K562 (cell line): ENCODE measurements at regions not wholly inside any gene's neighbourhood (a gene's known extent, or its start where the extent isn't known, plus 50 kb on each side); places are given as distances from the start of the nearest gene placed in this dataset.

ENCODE experiments used
- ATAC-seq: fragments of 200-7000 bp; cut with Tn5 transposase; 3 replicates; pipeline ENCODE4 v1.9.1; 2020; ENCODE audit warnings: moderate library complexity
- BruUV-seq: library from RNA; stranded (reverse); fragments of 400-500 nt; replicated peaks from 2 replicates; lab custom pipeline; 2021; lab: Mats Ljungman, UMichigan
- CTCF ChIA-PET: fragments of 300-600 bp; formaldehyde crosslinking; extraction: SDS; loops from one replicate; lab custom pipeline; 2021; ENCODE audit warnings: low intra/inter-chr PET ratio; lab: Yijun Ruan, JAX
- POLR2A ChIA-PET: fragments of 300-600, 350-650 bp; sonication (Branson Sonifier 250); formaldehyde crosslinking; extraction: SDS; loops from one replicate; lab custom pipeline; 2021; ENCODE audit warnings: antibody characterized with exemption, inconsistent platforms; lab: Yijun Ruan, JAX
- DNase-seq, 4 experiments: peaks; one replicate each; pipeline versions ENCODE4 v3.0.0 to v3.0.0-alpha.2; 2011 to 2018; ENCODE audit warnings: low spot score in 3 of 4, mixed read lengths in 3 of 4; ENCODE audit errors: extremely low read depth in 1 of 4
- FAIRE-seq: peaks from 2 replicates; lab custom pipeline; 2011; peaks lifted over from hg19 to GRCh38; lab: Jason Lieb, UNC
- H2AFZ ChIP-seq: 2 replicates; pipeline ENCODE4 v1.6.0; 2011; ENCODE audit warnings: low read depth, low read length, control low read depth, inconsistent platforms
- H3K27ac ChIP-seq: fragments of 200-600 bp; 3 replicates; pipeline ENCODE4 v1.8.0; 2011; ENCODE audit warnings: low read depth, mild to moderate bottlenecking, control low read depth, inconsistent platforms, low read length, moderate library complexity, mixed read lengths; ENCODE audit errors: extremely low read depth
- H3K27me3 ChIP-seq, 2 experiments: fragments of 300-600 bp in 1 of 2; 2 replicates in 1 of 2; 3 replicates in 1 of 2; pipeline versions ENCODE4 v1.6.0 to v1.8.0; 2011; ENCODE audit warnings: inconsistent platforms in 2 of 2, low read length in 2 of 2, mild to moderate bottlenecking in 1 of 2, mixed read lengths in 1 of 2, moderate library complexity in 1 of 2; ENCODE audit not compliant: control insufficient read depth in 2 of 2, insufficient read depth in 2 of 2
- H3K36me3 ChIP-seq: fragments of 300-600 bp; 3 replicates; pipeline ENCODE4 v1.8.0; 2011; ENCODE audit warnings: mild to moderate bottlenecking, low read length, inconsistent platforms; ENCODE audit not compliant: control insufficient read depth, insufficient read depth
- H3K4me1 ChIP-seq, 2 experiments: fragments of 200-600 bp in 1 of 2; replicated peaks in 1 of 2; 2 replicates in 1 of 2; 3 replicates in 1 of 2; pipeline versions ENCODE4 v1.5.1 to v1.8.0; 2011; ENCODE audit warnings: inconsistent platforms in 2 of 2, low read length in 2 of 2, mild to moderate bottlenecking in 1 of 2, mixed read lengths in 1 of 2, moderate library complexity in 1 of 2; ENCODE audit not compliant: control insufficient read depth in 2 of 2, insufficient read depth in 2 of 2
- H3K4me2 ChIP-seq: 2 replicates; pipeline ENCODE4 v1.6.1; 2011; ENCODE audit warnings: low read length, control low read depth, inconsistent platforms, mixed read lengths; ENCODE audit not compliant: insufficient read depth
- H3K4me3 ChIP-seq: fragments of 200-600 bp; sonication (generic), shearing (Covaris generic); 2 replicates; pipeline ENCODE4 v1.5.1; 2016; ENCODE audit warnings: control low read depth, inconsistent platforms
- H3K79me2 ChIP-seq: fragments of 200-600 bp; 3 replicates; pipeline ENCODE4 v1.8.0; 2011; ENCODE audit warnings: low read length, inconsistent platforms; ENCODE audit not compliant: control insufficient read depth, insufficient read depth
- H3K9ac ChIP-seq, 2 experiments: 2 replicates each; pipeline versions ENCODE4 v1.6.0 to v1.6.1; 2011; ENCODE audit warnings: low read depth in 2 of 2, low read length in 2 of 2, control low read depth in 1 of 2, inconsistent platforms in 1 of 2, mild to moderate bottlenecking in 1 of 2, mixed read lengths in 1 of 2; ENCODE audit not compliant: insufficient read depth in 1 of 2
- H3K9me1 ChIP-seq: one replicate; pipeline ENCODE4 v1.6.0; 2011; ENCODE audit warnings: inconsistent platforms, mild to moderate bottlenecking, low read length, moderate library complexity; ENCODE audit not compliant: control insufficient read depth, insufficient read depth
- H3K9me3 ChIP-seq: replicated peaks from 2 replicates; pipeline ENCODE4 v1.5.1; 2011; ENCODE audit warnings: low read depth, low read length, inconsistent platforms; ENCODE audit not compliant: control insufficient read depth, insufficient read depth
- H4K20me1 ChIP-seq: replicated peaks from 2 replicates; pipeline ENCODE4 v1.6.1; 2011; ENCODE audit warnings: low read length, inconsistent platforms, mixed read lengths; ENCODE audit not compliant: control insufficient read depth, insufficient read depth
- ATF3 ChIP-seq, 2 experiments: fragments of 450-650 bp in 1 of 2; sonication (generic) in 1 of 2; formaldehyde crosslinking in 1 of 2; IDR thresholded peaks in 1 of 2; conservative IDR thresholded peaks in 1 of 2; 2 replicates each; pipeline versions ENCODE4 v1.6.1 to v1.8.1; 2016 to 2023; ENCODE audit warnings: mild to moderate bottlenecking in 2 of 2, moderate library complexity in 2 of 2, inconsistent platforms in 1 of 2, missing genetic modification reagents in 1 of 2
- CAMTA2 ChIP-seq: fragments of 250-450 bp; sonication (Bioruptor Pico); conservative IDR thresholded peaks from 2 replicates; pipeline ENCODE4 v1.5.1; 2022
- CBFA2T3 ChIP-seq: fragments of 450-650 bp; IDR thresholded peaks from 2 replicates; pipeline ENCODE4 v1.6.1; 2017
- CHD1 ChIP-seq: fragments of 200-600 bp; sonication (generic); IDR thresholded peaks from one replicate; pipeline ENCODE4 v1.6.1; 2012; ENCODE audit warnings: mild to moderate bottlenecking, moderate library complexity, low read length, inconsistent platforms
- GABPB2 ChIP-seq: fragments of 250-450 bp; sonication (Bioruptor Pico); conservative IDR thresholded peaks from 2 replicates; pipeline ENCODE4 v1.5.1; 2021; ENCODE audit warnings: mild to moderate bottlenecking
- GATAD2B ChIP-seq: fragments of 450-650 bp; IDR thresholded peaks from 2 replicates; pipeline ENCODE4 v1.6.1; 2017; ENCODE audit warnings: mild to moderate bottlenecking, borderline replicate concordance
- IRF2 ChIP-seq: sonication (generic); formaldehyde crosslinking; IDR thresholded peaks from 2 replicates; pipeline ENCODE4 v1.8.1; 2022; ENCODE audit warnings: mild to moderate bottlenecking, missing genetic modification reagents
- KLF13 ChIP-seq: fragments of 450-650 bp; IDR thresholded peaks from 2 replicates; pipeline ENCODE4 v1.6.1; 2016; ENCODE audit warnings: missing genetic modification characterization, low read depth, mild to moderate bottlenecking, missing compliant biosample characterization, moderate library complexity, borderline replicate concordance
- NR2C1 ChIP-seq, 2 experiments: fragments of 450-650 bp; IDR thresholded peaks; 2 replicates each; pipeline ENCODE4 v1.6.1; 2017; ENCODE audit warnings: mild to moderate bottlenecking in 2 of 2, antibody characterized with exemption in 1 of 2, inconsistent platforms in 1 of 2, missing compliant biosample characterization in 1 of 2, missing genetic modification characterization in 1 of 2
- PCBP1 ChIP-seq: fragments of 200-400 bp; formaldehyde crosslinking; IDR thresholded peaks from 2 replicates; pipeline ENCODE4 v1.6.1; 2018; ENCODE audit warnings: mild to moderate bottlenecking, low read depth, low read length; ENCODE audit not compliant: poor library complexity, severe bottlenecking
- SMARCC2 ChIP-seq: fragments of 450-650 bp; IDR thresholded peaks from 2 replicates; pipeline ENCODE4 v1.6.1; 2017; ENCODE audit warnings: antibody characterized with exemption, moderate library complexity, mild to moderate bottlenecking, low read depth
- TAF9B ChIP-seq: fragments of 450-650 bp; IDR thresholded peaks from 2 replicates; pipeline ENCODE4 v1.6.1; 2018; ENCODE audit warnings: mild to moderate bottlenecking; ENCODE audit not compliant: partially characterized antibody
- ZNF134 ChIP-seq: fragments of 250-450 bp; sonication (Bioruptor Pico); conservative IDR thresholded peaks from 2 replicates; pipeline ENCODE4 v1.4.0; 2020
- ZNF146 ChIP-seq: IDR thresholded peaks from one replicate; pipeline ENCODE4 v1.6.1; 2018; ENCODE audit warnings: missing compliant biosample characterization; ENCODE audit not compliant: unreplicated experiment
- ZNF239 ChIP-seq: fragments of 250-450 bp; sonication (Bioruptor Pico); IDR thresholded peaks from 2 replicates; pipeline ENCODE4 v1.4.0; 2020; ENCODE audit warnings: mild to moderate bottlenecking
- ZNF347 ChIP-seq: fragments of 450-650 bp; formaldehyde crosslinking; IDR thresholded peaks from 2 replicates; pipeline ENCODE4 v1.4.0; 2020; ENCODE audit warnings: low read depth, mild to moderate bottlenecking, moderate library complexity
- ZNF431 ChIP-seq: sonication (generic); formaldehyde crosslinking; IDR thresholded peaks from 2 replicates; pipeline ENCODE4 v1.8.0; 2022; ENCODE audit warnings: mild to moderate bottlenecking, missing genetic modification reagents
- ZNF77 ChIP-seq: fragments of 250-450 bp; sonication (Bioruptor Pico); IDR thresholded peaks from 2 replicates; pipeline ENCODE4 v1.5.0; 2020
- WGBS: fragments of 100-300 bp; shearing (Covaris generic); methylation state at CpG from one replicate; pipeline ENCODE4 v1.1.6; 2016; ENCODE audit warnings: low coverage, mixed read lengths; ENCODE audit not compliant: insufficient coverage; ENCODE audit errors: missing lambda C conversion rate; 5-methylcytosine and 5-hydroxymethylcytosine counted together
- in situ Hi-C: fragments of 300-500 bp; cut with MboI; formaldehyde crosslinking; loops from 4 replicates; pipeline ENCODE4 v1.15.0; 2018; ENCODE audit warnings: inconsistent platforms, mixed read lengths
- intact Hi-C: fragments of 100-400 bp; cut with micrococcal nuclease; formaldehyde crosslinking; loops from 2 replicates; pipeline ENCODE4 v1.14.2; 2022
- TF ChIP-seq, protein P1 (sequence below): fragments of 450-650 bp; IDR thresholded peaks from 2 replicates; pipeline ENCODE4 v1.6.1; 2016; ENCODE audit warnings: mild to moderate bottlenecking

GRCh38 chrX:460116-460515 is 73.4 kb upstream of the PPP2R3B start:
- in situ Hi-C loops: no loop called here
- POLR2A ChIA-PET: no interaction called here
- H3K36me3 ChIP-seq: no peaks in the 10 kb centered on the region

More at GRCh38 chrX:460116-460515, 73.4 kb upstream of the PPP2R3B start:
- H3K9me1 ChIP-seq: no peaks in the 10 kb centered on the region
- intact Hi-C loops: no loop called here
- DNase-seq (no peak), ATAC-seq (no peak), FAIRE-seq (no peak)
- CTCF ChIA-PET: no interaction called here
- H3K4me3 ChIP-seq: no peak overlapping the region
- peaks cover 2 to 12% of the 10 kb centered on the region in 2 experiments; a peak in 4 of 5 replicates for H3K27me3 ChIP-seq
- no peaks in the 10 kb centered on the region for H3K4me1 ChIP-seq
- TF ChIP-seq SMARCC2 (no peak), ZNF146 (CRISPR knock-in tag) (no peak), GATAD2B (no peak), ZNF239 (CRISPR knock-in tag) (no peak), PCBP1 (no peak), KLF13 (tag) (no peak), GABPB2 (CRISPR knock-in tag) (no peak), CBFA2T3 (no peak), CHD1 (no peak), ATF3 (IDR thresholded peaks at IDR 0.05) (no peak), ATF3 (CRISPR knock-in tag; conservative IDR thresholded peaks at IDR 0.05) (no peak), TAF9B (no peak), CAMTA2 (no peak), NR2C1 (IDR thresholded peaks at IDR 0.05) (no peak), NR2C1 (tag; IDR thresholded peaks at IDR 0.05) (no peak), ZNF134 (no peak), IRF2 (no peak), ZNF431 (CRISPR knock-in tag) (no peak), ZNF77 (CRISPR knock-in tag) (no peak), ZNF347 (CRISPR knock-in tag) (no peak)
- TF ChIP-seq, protein P1, sequence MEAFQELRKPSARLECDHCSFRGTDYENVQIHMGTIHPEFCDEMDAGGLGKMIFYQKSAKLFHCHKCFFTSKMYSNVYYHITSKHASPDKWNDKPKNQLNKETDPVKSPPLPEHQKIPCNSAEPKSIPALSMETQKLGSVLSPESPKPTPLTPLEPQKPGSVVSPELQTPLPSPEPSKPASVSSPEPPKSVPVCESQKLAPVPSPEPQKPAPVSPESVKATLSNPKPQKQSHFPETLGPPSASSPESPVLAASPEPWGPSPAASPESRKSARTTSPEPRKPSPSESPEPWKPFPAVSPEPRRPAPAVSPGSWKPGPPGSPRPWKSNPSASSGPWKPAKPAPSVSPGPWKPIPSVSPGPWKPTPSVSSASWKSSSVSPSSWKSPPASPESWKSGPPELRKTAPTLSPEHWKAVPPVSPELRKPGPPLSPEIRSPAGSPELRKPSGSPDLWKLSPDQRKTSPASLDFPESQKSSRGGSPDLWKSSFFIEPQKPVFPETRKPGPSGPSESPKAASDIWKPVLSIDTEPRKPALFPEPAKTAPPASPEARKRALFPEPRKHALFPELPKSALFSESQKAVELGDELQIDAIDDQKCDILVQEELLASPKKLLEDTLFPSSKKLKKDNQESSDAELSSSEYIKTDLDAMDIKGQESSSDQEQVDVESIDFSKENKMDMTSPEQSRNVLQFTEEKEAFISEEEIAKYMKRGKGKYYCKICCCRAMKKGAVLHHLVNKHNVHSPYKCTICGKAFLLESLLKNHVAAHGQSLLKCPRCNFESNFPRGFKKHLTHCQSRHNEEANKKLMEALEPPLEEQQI: no peak
- no peak overlapping the region for H3K4me2 ChIP-seq
- no TSS peak for BruUV-seq
- H3K9me3 ChIP-seq: no peaks in the 10 kb centered on the region
- 4% methylated on average over 10 of the region's 11 CpGs for WGBS
- no peaks in the 10 kb centered on the region for H4K20me1 ChIP-seq
- H3K79me2 ChIP-seq: no peaks in the 10 kb centered on the region
- H2AFZ ChIP-seq: no peak overlapping the region
- H3K9ac ChIP-seq: no peak overlapping the region
- H3K27ac ChIP-seq: no peak overlapping the region
